ENCODE measurements at regions not wholly inside any gene's neighbourhood (a gene's known extent, or its start where the extent isn't known, plus 50 kb on each side); places are given as distances from the start of the nearest gene placed in this dataset.

GRCh38 chr19:29890392-29890791, 51.6 kb upstream of the URI1 start:
- Histone ChIP-seq H3K9ac (ENCODE audit: low read length) (no peak overlapping the region), H3K79me1 (replicated peaks; ENCODE audit: low read length, poor library complexity, severe bottlenecking) (no peaks in the 10 kb centered on the region), H3K4me1 (ENCODE audit: control insufficient read depth, insufficient read depth, low read depth, low read length) (no peaks in the 10 kb centered on the region), H3K23ac (ENCODE audit: low read length in 2 of 2) (no peak overlapping the region), H2BK120ac (ENCODE audit: low read depth, low read length) (no peak overlapping the region), H3K9me3 (ENCODE audit: control insufficient read depth, low read length) (no peaks in the 10 kb centered on the region), H2BK15ac (ENCODE audit: low read depth, poor library complexity, severe bottlenecking) (no peak overlapping the region), H3K18ac (ENCODE audit: low read depth in 1 of 2, low read length in 2 of 2) (no peak overlapping the region), H3K4ac (ENCODE audit: low read depth in 1 of 2, low read length in 2 of 2) (no peak overlapping the region), H3K14ac (ENCODE audit: low read length in 2 of 2) (no peak overlapping the region), H2BK5ac (ENCODE audit: low read depth, low read length, poor library complexity, severe bottlenecking) (no peak overlapping the region), H4K8ac (ENCODE audit: low read length) (no peak overlapping the region), H3K36me3 (ENCODE audit: control insufficient read depth in 1 of 2, insufficient read depth in 2 of 2, low read depth in 1 of 2, low read length in 2 of 2) (no peaks in the 10 kb centered on the region), H2AFZ (ENCODE audit: low read depth, low read length) (no peak overlapping the region), H3K27ac (ENCODE audit: low read length, poor library complexity, severe bottlenecking) (no peak overlapping the region), H2BK12ac (ENCODE audit: low read length in 2 of 2) (no peak overlapping the region), H3K4me2 (ENCODE audit: low read length, poor library complexity, severe bottlenecking) (no peak overlapping the region), H3K4me3 (ENCODE audit: insufficient read depth in 1 of 2, low read depth in 1 of 2, low read length in 2 of 2) (no peak overlapping the region), H2AK5ac (ENCODE audit: low read length, severe bottlenecking) (no peak overlapping the region), H3K27me3 (ENCODE audit: control insufficient read depth in 1 of 2, insufficient read depth in 1 of 2, low read length in 2 of 2) (peaks cover 4 to 11% of the 10 kb centered on the region in 2 experiments), H4K91ac (ENCODE audit: low read length) (no peak overlapping the region)
- WGBS = 74% methylated on average over 1 of the region's 1 CpG
- no peak for DNase-seq
